GM12878 (cell line): ENCODE measurements at regions not wholly inside any gene's neighbourhood (a gene's known extent, or its start where the extent isn't known, plus 50 kb on each side); places are given as distances from the start of the nearest gene placed in this dataset.

Experiments used
- ATF2 ChIP-seq: IDR thresholded peaks from 2 replicates; pipeline ENCODE4 v1.6.1; 2012; ENCODE audit warnings: low read length, inconsistent platforms
- CEBPZ ChIP-seq: fragments of 150-350 bp; IDR thresholded peaks from 2 replicates; pipeline ENCODE4 v1.6.1; 2016; ENCODE audit warnings: low read depth, low read length
- EZH2 ChIP-seq: IDR thresholded peaks from 2 replicates; pipeline ENCODE4 v1.6.1; 2012; ENCODE audit warnings: low read depth, mild to moderate bottlenecking, control low read depth, inconsistent platforms, low read length, borderline replicate concordance; ENCODE audit not compliant: control insufficient read depth
- IKZF2 ChIP-seq, 2 experiments: fragments of 450-650 bp; IDR thresholded peaks; 2 replicates each; pipeline ENCODE4 v1.6.1; 2017; ENCODE audit warnings: mild to moderate bottlenecking in 2 of 2, moderate library complexity in 2 of 2
- IRF3 ChIP-seq: fragments of 450-650 bp; IDR thresholded peaks from 2 replicates; pipeline ENCODE4 v1.6.1; 2014; ENCODE audit warnings: mild to moderate bottlenecking
- IRF4 ChIP-seq: IDR thresholded peaks from 2 replicates; pipeline ENCODE4 v1.6.1; 2011; ENCODE audit warnings: low read depth, low read length
- LARP7 ChIP-seq: fragments of 450-650 bp; IDR thresholded peaks from 2 replicates; pipeline ENCODE4 v1.6.1; 2017; ENCODE audit warnings: mild to moderate bottlenecking
- MAX ChIP-seq: IDR thresholded peaks from 2 replicates; pipeline ENCODE4 v1.6.1; 2012; ENCODE audit warnings: low read depth, low read length, improper control_type of control experiment
- MTA2 ChIP-seq: fragments of 450-650 bp; IDR thresholded peaks from 2 replicates; pipeline ENCODE4 v1.6.1; 2016; ENCODE audit warnings: low read depth, mild to moderate bottlenecking, moderate library complexity
- PAX5 ChIP-seq: IDR thresholded peaks from 2 replicates; pipeline ENCODE4 v1.6.1; 2011; ENCODE audit warnings: low read depth, low read length, borderline replicate concordance
- POU2F2 ChIP-seq: IDR thresholded peaks from 3 replicates; pipeline ENCODE4 v1.6.1; 2011; ENCODE audit warnings: low read depth, mild to moderate bottlenecking, low read length, borderline replicate concordance
- SMAD1 ChIP-seq: fragments of 450-650 bp; IDR thresholded peaks from 2 replicates; pipeline ENCODE4 v1.6.1; 2018; ENCODE audit warnings: mild to moderate bottlenecking, low read depth; ENCODE audit not compliant: partially characterized antibody
- ZBTB40 ChIP-seq: fragments of 450-650 bp; IDR thresholded peaks from 2 replicates; pipeline ENCODE4 v1.6.1; 2016; ENCODE audit warnings: mild to moderate bottlenecking, moderate library complexity, borderline replicate concordance
- ZNF384 ChIP-seq: IDR thresholded peaks from 2 replicates; pipeline ENCODE4 v1.6.1; 2012; ENCODE audit warnings: low read depth, mild to moderate bottlenecking, low read length, improper control_type of control experiment, borderline replicate concordance

GRCh38 chr2:230600881-230601280, 111.8 kb upstream of the CAB39 start (continued):
- TF ChIP-seq ZBTB40 (no peak), ZNF384 (0 out of 2 replicates have a peak, but pooled peaks have one; percentile 28), LARP7 (no peak), MAX (peak; percentile 12; the same call in 1 of the 2 replicates), IRF4 (no peak), ATF2 (0 out of 2 replicates have a peak, but pooled peaks have one; percentile 33), CEBPZ (no peak), PAX5 (0 out of 2 replicates have a peak, but pooled peaks have one; percentile 6), IRF3 (no peak), IKZF2 (IDR thresholded peaks at IDR 0.05) (0 out of 4 replicates have a peak, but pooled peaks have one; percentile 20 to 25), MTA2 (no peak), SMAD1 (no peak), POU2F2 (peak; percentile 92), EZH2 (no peak)
- TF ChIP-seq, all 136 proteins: peak for 7
